ENCODE measurements at regions not wholly inside any gene's neighbourhood (a gene's known extent, or its start where the extent isn't known, plus 50 kb on each side); places are given as distances from the start of the nearest gene placed in this dataset.

GRCh38 chr3:6531153-6531552 is 329.8 kb upstream of the GRM7 start:
- POLR2A ChIA-PET, result interaction anchor here (1.0 kb wide), 1 partner anchor 34 kb away, joined by 4 read pairs; no protein-coding TSS in a partner anchor
- no TSS peak for BruUV-seq (replicated peaks)
- TF ChIP-seq CTCF (conservative IDR thresholded peaks at IDR 0.05; ENCODE audit: low read length) (no peak), EZH2phosphoT487 (IDR thresholded peaks at IDR 0.05; ENCODE audit: borderline replicate concordance, low read depth, low read length) (no peak)

GRCh38 chr3:6532101-6532500 is 328.8 kb upstream of the GRM7 start:
- no peak overlapping the region for H3K4me2 ChIP-seq (ENCODE audit: low read length)
- no peak overlapping the region for H3K4me3 ChIP-seq (ENCODE audit: low read depth, low read length, poor library complexity, severe bottlenecking)
- H3K27ac ChIP-seq (ENCODE audit: low read depth, low read length, poor library complexity, severe bottlenecking), result no peak overlapping the region
- H3K9me2 ChIP-seq (ENCODE audit: insufficient read depth, low read length), result no peaks in the 10 kb centered on the region
- ChIA-PET POLR2A (interaction anchor here (0.7 to 1.6 kb wide), 5 partner anchors 9 to 949 kb away, joined by 3 to 4 read pairs (median 3); no protein-coding TSS in a partner anchor), CTCF (ENCODE audit: unreplicated experiment) (no interaction called here)
- H2AFZ ChIP-seq (ENCODE audit: low read length), result no peak overlapping the region
- no peaks in the 10 kb centered on the region for H3K4me1 ChIP-seq (ENCODE audit: insufficient read depth, low read length, poor library complexity, severe bottlenecking)
- H3K9me3 ChIP-seq (ENCODE audit: low read length), result no peaks in the 10 kb centered on the region
- DNase-seq (ENCODE audit: low spot score), result no peak
- no peaks in the 10 kb centered on the region for H4K20me1 ChIP-seq (ENCODE audit: insufficient read depth, low read length)
- intact Hi-C loops (cut with micrococcal nuclease; ENCODE audit: unreplicated experiment), result no loop called here
- H3K79me2 ChIP-seq (ENCODE audit: insufficient read depth, low read depth, low read length), result no peaks in the 10 kb centered on the region
- H3K36me3 ChIP-seq (ENCODE audit: insufficient read depth, low read length), result no peaks in the 10 kb centered on the region
- TF ChIP-seq CTCF (conservative IDR thresholded peaks at IDR 0.05; ENCODE audit: low read length) (no peak), EZH2phosphoT487 (IDR thresholded peaks at IDR 0.05; ENCODE audit: borderline replicate concordance, low read depth, low read length) (no peak)
- BruUV-seq (replicated peaks), result no TSS peak

More at GRCh38 chr3:6531153-6531552, 329.8 kb upstream of the GRM7 start:
- Histone ChIP-seq H3K4me1 (ENCODE audit: insufficient read depth, low read length, poor library complexity, severe bottlenecking) (no peaks in the 10 kb centered on the region), H3K36me3 (ENCODE audit: insufficient read depth, low read length) (no peaks in the 10 kb centered on the region), H3K27ac (ENCODE audit: low read depth, low read length, poor library complexity, severe bottlenecking) (no peak overlapping the region), H3K9me3 (ENCODE audit: low read length) (no peaks in the 10 kb centered on the region), H3K4me2 (ENCODE audit: low read length) (no peak overlapping the region), H3K4me3 (ENCODE audit: low read depth, low read length, poor library complexity, severe bottlenecking) (no peak overlapping the region), H4K20me1 (ENCODE audit: insufficient read depth, low read length) (no peaks in the 10 kb centered on the region), H3K79me2 (ENCODE audit: insufficient read depth, low read depth, low read length) (no peaks in the 10 kb centered on the region), H3K9me2 (ENCODE audit: insufficient read depth, low read length) (no peaks in the 10 kb centered on the region), H2AFZ (ENCODE audit: low read length) (no peak overlapping the region)
- no peak for DNase-seq (ENCODE audit: low spot score)
- CTCF ChIA-PET (ENCODE audit: unreplicated experiment), result no interaction called here
- intact Hi-C loops (cut with micrococcal nuclease; ENCODE audit: unreplicated experiment), result no loop called here

GRCh38 chr3:6540981-6541380 is 319.9 kb upstream of the GRM7 start:
- H3K4me3 ChIP-seq (ENCODE audit: low read depth, low read length, poor library complexity, severe bottlenecking), result no peak overlapping the region
- no peak overlapping the region for H3K4me2 ChIP-seq (ENCODE audit: low read length)
- no peak overlapping the region for H3K27ac ChIP-seq (ENCODE audit: low read depth, low read length, poor library complexity, severe bottlenecking)
- no peaks in the 10 kb centered on the region for H3K79me2 ChIP-seq (ENCODE audit: insufficient read depth, low read depth, low read length)
- no peaks in the 10 kb centered on the region for H3K9me3 ChIP-seq (ENCODE audit: low read length)
- no peak overlapping the region for H2AFZ ChIP-seq (ENCODE audit: low read length)
- H3K4me1 ChIP-seq (ENCODE audit: insufficient read depth, low read length, poor library complexity, severe bottlenecking), result no peaks in the 10 kb centered on the region
- CTCF ChIA-PET (ENCODE audit: unreplicated experiment), result no interaction called here
- TF ChIP-seq EZH2phosphoT487 (IDR thresholded peaks at IDR 0.05; ENCODE audit: borderline replicate concordance, low read depth, low read length), result no peak
- TF ChIP-seq CTCF (conservative IDR thresholded peaks at IDR 0.05; ENCODE audit: low read length), result no peak
- no peaks in the 10 kb centered on the region for H3K36me3 ChIP-seq (ENCODE audit: insufficient read depth, low read length)
- intact Hi-C loops (cut with micrococcal nuclease; ENCODE audit: unreplicated experiment), result no loop called here
- no peaks in the 10 kb centered on the region for H3K9me2 ChIP-seq (ENCODE audit: insufficient read depth, low read length)
- no peaks in the 10 kb centered on the region for H4K20me1 ChIP-seq (ENCODE audit: insufficient read depth, low read length)
- POLR2A ChIA-PET, result interaction anchor here (0.8 kb wide), 1 partner anchor 18 kb away, joined by 3 read pairs; no protein-coding TSS in a partner anchor
- DNase-seq (ENCODE audit: low spot score), result no peak
- no TSS peak for BruUV-seq (replicated peaks)

Data from OCI-LY7 (cell line).